Loucy (cell line): ENCODE measurements at regions not wholly inside any gene's neighbourhood (a gene's known extent, or its start where the extent isn't known, plus 50 kb on each side); places are given as distances from the start of the nearest gene placed in this dataset.

Experiments
- EZH2phosphoT487 ChIP-seq: fragments of 200-600 bp; IDR thresholded peaks from 2 replicates; pipeline ENCODE4 v1.6.1; 2018; ENCODE audit warnings: antibody characterized with exemption, mild to moderate bottlenecking, moderate library complexity, borderline replicate concordance
- TF ChIP-seq, protein P1 (sequence below): fragments of 200-600 bp; sonication (generic); conservative IDR thresholded peaks from 2 replicates; pipeline ENCODE4 v1.5.1; 2014; ENCODE audit warnings: mild to moderate bottlenecking, antibody characterized with exemption, low read length

DNA sequence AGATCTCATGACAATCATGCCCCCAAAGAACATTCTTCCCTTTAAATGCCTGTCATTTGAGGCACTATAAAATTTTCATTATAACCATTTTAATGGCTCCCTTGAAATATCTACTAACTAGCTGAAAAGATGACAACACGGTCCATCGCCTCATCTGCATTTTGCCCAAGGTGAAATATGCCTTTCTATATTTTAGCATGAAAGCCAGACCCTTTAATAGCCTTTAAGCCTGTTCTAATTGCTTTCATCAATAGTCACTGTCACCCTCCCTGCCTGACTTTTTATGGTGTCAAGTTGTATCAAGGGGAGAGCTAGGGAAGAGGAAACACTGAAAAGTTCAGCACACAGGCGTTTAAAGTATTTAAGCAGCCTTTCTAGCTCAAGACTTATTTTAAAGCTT lies 144.1 kb upstream of the PRICKLE2 start:
- TF ChIP-seq, protein P1, sequence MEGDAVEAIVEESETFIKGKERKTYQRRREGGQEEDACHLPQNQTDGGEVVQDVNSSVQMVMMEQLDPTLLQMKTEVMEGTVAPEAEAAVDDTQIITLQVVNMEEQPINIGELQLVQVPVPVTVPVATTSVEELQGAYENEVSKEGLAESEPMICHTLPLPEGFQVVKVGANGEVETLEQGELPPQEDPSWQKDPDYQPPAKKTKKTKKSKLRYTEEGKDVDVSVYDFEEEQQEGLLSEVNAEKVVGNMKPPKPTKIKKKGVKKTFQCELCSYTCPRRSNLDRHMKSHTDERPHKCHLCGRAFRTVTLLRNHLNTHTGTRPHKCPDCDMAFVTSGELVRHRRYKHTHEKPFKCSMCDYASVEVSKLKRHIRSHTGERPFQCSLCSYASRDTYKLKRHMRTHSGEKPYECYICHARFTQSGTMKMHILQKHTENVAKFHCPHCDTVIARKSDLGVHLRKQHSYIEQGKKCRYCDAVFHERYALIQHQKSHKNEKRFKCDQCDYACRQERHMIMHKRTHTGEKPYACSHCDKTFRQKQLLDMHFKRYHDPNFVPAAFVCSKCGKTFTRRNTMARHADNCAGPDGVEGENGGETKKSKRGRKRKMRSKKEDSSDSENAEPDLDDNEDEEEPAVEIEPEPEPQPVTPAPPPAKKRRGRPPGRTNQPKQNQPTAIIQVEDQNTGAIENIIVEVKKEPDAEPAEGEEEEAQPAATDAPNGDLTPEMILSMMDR = no peak
- no peak for TF ChIP-seq EZH2phosphoT487
